Hematopoietic multipotent progenitor cell treated with erythropoietin and hydrocortisone succinate and interleukin-3 and kit ligand, for 8 days (in vitro differentiated cells): ENCODE measurements at regions not wholly inside any gene's neighbourhood (a gene's known extent, or its start where the extent isn't known, plus 50 kb on each side); places are given as distances from the start of the nearest gene placed in this dataset.
A peak's percentile ranks its signal among the peaks of the same experiment; 100 is the strongest.

Experiments used
- DNase-seq: peaks from one replicate; pipeline ENCODE4 v3.0.0-alpha.2; 2015

DNA sequence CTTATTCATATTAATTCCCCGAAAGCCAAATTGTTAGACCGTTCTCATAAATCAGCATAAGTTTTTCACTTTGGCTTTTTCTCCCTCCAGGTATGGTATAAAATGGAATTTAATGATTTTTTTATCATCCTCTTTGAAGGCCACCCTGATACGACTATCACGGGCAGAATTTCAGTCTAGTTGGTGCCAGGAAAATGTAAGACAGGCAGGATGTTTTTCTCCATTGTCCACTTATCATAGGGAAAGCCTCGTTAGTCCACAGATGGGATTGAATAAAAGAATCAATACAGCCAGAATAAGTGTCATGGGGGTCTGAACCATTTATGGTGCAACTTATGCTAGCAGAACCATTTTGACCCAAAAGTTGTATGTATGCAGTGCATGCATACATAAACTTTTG, 566.0 kb upstream of the ARGLU1 start:
- no peak for DNase-seq

DNA sequence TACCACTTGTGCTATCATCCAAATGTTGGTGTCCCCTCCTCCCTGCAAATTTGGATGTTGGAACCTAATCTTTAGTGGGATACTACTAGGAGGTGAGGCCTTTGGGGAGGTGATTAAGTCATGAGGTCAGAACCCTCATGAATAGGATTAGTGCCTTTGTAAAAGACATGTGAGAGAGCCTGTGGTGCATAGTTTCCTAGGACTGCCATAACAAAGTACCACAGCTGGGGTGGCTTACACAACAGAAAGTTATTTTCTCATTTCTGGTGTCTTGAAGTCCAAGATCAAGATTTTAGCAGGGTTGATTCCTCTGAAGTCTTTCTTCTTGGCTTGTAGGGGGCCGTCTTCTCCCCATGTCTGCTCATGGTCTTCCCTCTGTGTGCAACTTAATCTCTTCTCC, 562.6 kb upstream of the ARGLU1 start:
- DNase-seq = no peak

DNA sequence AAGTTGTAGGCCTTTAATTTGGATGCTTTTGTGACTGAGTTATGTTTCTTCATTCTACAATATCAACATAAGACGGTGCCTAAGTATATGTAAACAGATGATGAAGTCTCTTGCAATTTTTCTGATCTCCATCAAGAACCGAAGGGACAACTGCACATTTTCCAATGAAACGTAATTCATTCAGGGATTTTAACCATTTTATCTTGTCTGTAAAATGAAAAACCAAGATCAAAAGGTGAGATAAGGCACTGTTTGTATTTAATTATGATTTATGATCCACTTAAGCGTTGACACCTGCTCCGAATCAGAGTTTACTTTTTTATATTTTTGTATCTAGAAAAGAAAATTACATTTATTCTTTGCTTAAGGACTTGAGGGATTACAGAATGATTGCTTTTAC, 556.8 kb upstream of the ARGLU1 start:
- DNase-seq = no peak

DNA sequence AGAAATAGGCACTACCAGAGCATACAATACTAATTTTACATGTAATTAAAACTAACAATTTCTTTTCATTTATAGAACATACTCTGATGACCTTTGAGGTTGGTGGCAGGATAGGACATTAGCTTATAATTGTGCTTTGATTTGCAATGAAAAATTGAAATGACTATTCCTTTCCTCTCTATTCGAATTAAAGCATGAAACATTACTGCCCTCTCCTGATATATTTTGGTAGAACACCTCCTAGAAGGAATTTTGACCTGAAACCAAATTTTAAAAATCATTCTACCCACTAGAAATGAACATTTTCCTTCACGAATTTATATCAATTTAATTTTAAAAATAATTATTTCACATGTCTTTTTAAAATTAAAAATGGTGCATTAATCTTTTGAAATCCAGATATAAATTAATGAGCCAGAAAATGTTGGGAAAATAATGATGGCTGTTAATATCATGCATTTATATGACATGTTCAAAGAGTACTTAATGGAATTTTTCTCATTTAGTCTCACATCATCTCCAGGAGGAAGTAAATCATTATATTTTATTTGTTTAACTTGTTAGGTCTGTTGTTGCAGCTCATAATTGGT, 556.3 kb upstream of the ARGLU1 start:
- DNase-seq = peak; percentile 5

DNA sequence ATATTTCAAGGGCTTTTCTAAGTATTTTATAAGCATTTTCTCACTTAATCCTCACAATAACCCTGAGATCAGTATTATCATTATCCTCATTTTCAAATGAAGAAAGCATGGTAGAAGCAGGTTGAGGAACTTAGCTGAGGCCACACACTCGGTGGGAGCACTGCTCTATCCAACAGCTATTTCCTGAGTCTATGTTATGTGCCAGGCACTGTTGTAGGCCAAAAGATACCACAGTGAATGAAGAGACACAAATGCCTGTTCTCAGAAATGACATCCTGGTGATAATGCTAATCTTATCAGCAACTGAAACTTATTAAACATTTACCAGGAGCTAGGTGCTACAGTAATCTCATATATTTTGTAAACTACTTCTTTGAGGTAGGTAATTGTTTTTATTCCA, 553.9 kb upstream of the ARGLU1 start:
- no peak for DNase-seq

DNA sequence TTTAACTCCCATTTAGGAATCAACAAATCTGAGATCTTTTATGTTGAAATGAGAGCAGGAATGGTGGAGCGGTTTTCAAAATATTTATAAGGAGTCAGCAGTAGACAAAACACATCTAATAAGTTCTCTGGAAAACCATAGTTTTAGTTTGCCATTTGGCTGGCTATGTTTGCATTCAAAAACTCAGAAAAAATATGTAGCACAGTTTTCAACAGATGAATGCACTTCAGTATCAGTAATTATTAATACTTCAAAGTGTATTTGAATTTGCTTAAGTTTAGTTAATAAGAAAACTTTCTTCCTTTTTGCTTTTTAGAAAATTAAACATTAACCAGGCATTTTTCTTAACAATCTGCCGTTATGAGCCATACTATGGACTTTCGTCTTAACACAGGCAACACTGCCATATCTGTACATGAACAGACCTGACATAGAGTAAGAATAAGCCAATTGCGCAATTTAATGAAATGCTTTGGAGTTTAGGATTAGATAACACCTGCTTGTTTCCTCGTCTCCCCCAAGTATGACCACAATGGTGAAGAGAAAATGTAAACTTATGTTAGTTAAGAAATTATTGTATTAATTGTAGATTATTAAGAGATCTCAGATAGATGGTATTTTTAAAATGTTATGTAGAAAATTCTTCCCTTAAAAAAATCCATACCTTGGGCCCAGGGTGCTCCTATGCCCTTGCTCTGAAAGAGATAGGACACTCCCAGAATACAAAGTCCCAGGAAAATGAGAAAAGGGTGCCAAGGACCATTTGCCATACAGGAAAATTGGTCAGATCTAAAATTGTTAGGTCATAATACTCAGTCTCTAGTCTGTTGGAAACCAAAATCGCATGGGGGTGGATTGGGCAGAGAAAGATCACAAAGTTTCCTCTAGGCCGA, 552.3 kb upstream of the ARGLU1 start:
- DNase-seq = no peak

DNA sequence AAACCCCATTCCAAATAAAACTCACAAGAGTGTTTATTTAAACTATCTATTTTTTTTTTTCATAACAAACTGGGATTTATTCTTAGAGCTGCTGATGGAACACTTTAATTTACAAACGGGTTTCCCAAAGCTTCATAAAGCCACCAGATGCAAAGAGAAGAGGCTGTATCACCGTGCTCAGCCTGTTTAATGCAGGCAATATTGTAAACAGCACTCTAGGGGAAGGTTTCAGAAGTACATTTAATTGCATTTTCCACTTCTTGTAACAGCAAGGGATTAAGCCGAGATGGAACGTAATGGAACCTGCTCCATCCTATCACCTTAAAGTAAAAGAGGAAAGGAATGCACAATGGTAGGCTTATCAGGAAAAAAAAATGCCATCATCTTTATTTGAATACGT, 550.6 kb upstream of the ARGLU1 start:
- DNase-seq = no peak

DNA sequence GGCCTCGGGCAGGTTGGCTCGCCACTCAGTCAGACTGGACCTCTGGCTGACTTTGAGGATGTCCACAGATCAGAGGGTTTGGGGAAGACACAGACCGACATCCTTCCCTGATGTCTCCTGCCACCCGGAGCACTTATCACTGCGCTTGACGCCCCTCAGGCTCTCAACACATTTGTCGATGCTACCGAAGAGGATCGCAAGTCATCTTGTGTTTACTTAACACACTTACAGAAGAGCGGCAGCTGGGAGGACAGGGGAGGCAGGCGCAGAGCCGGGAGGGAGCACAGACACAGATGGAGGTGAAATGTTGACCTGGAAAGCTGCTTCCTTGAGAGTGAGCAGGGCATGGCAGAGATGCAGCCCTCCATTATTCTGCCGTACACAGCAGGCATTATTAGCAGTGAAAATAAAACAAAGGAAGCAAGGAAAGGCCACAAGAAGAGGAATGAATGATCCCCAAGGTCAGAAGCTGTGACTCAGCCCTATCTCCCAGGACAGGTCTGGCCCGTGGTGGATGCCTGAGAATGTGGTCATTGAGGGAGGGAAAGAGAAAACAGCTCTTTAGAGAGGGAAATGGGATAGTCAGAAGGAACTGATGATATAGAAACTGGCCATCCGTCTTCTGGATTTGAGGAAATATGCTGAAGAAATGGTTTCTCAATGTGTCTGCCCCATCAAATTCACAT, 549.5 kb upstream of the ARGLU1 start:
- no peak for DNase-seq

DNA sequence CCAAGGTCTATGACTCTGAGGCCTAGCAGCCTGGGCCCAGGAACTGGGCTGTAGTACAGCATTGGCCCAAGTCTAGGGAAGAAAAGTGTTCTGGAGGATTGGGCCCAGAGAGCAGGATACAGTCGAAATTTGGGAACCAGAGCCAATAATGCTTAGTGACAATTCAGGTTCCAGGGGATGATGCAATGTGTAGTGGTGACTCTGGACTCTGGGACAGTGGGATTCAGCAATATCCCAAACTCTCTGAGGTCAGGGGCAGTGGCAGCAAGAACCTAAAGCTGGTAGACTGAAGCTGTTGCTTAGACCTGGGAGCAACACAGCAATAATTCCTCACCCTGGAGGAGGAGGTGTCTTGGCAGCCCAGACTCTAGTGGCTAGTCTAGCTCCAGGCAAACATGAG, 545.5 kb upstream of the ARGLU1 start:
- DNase-seq = no peak

DNA sequence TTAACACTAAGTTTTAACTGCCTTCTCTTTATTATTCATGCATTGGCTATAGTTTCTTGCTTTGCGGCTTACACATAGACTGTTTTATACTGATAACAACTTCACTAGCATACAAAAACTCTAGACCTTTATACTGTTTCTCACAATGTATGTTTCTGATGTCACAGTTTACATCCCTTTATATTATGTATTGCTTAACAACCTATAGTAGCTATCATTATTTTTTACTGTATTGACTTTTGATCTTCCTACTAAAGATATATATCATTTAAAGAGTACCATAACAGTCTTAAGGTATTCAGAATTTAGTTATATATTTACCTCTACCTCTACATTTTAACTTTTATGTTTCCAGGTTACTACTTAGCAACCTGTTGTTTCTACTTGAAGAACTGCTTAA, 543.3 kb upstream of the ARGLU1 start:
- DNase-seq = no peak

DNA sequence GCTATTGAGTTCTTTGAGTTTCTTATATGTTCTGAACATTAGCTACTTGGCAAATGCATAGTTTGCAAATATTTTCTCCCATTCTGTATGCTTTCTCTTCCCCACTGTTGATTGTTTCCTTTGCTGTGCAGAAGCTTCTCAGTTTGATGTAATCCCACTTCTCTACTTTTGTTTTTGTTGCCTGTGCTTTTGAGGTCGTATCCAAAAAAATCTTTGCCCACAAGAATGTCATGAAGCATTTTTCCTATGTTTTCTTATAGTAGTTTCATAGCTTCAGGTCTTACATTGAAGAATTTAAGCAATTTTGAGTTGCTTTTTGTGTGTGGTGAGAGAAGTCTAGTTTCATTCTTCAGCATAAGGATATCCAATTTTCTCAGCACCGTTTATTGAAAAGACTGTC, 536.7 kb upstream of the ARGLU1 start:
- no peak for DNase-seq

DNA sequence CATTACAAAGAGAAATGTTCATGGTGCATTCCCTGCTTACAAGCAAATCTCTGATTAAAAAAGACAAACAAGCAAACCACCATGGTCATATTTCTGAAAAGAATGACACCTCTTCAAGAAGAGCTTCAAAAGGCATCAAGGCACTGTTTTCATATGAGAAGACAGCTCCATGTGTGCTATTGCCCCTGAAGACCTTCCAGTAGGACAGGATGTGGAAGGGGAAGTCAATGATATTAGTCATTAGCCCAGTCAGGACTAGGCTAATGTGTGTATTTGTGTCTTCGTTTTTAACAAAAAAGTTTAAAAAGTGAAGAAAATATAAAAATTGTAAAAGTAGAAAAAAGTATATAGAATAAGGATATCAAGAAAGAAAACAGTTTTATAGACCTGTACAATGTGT, 534.7 kb upstream of the ARGLU1 start:
- no peak for DNase-seq

DNA sequence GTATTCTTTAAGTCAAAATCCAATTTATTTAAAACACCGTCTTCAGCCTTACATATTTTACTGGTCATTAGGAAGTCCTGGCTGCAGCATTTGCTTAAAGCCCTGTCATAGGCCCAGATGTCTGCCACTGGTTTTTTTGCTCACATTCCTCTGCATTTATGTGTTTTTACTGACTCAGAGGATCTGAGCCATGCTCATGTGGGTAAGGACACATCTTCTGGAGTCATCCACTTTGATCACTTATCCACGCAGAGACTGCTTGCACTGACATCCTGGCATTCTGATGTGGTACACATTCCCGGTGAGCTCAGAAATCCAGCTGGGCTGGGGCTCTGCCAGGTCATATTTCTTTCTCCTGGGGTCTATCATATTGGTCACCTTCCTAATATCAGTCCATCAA, 531.7 kb upstream of the ARGLU1 start:
- no peak for DNase-seq

DNA sequence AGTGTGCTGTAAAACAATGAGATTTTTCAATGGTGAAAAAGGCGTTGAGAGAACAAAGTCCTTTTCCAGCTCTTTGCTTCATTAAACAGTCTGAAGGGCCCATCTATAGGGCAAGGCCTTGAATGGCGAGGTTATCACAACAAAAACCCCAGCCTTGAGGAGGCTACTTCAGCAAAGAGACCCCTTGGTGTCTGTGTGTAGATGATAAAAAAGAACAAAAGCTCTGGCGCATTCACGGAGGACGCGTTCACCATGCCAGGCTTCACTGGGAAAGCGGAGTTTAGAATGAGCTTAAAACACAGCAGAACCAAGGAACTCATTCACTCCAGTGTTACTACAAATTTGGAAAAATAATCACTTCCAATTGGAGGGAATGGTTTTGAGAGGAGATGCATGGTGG, 530.0 kb upstream of the ARGLU1 start:
- DNase-seq = no peak

DNA sequence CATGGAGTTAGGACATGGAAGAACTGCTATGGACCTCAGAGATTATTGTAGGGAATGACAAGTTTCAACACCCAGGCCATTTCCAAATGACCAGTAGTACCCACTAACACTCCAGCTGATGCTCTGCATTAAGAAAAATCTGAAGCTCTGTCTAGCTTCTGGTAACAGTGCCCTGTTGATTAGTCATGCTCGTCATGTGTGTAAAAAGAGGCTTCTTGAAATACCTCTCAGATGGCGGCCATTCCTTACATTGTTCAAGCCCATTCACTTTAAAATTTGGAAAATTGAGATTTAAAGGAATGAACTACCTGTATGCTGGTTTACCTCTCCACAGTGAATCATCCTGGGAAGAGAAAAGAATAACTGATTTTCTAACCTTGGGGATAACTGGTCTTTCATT, 527.9 kb upstream of the ARGLU1 start:
- DNase-seq = no peak

DNA sequence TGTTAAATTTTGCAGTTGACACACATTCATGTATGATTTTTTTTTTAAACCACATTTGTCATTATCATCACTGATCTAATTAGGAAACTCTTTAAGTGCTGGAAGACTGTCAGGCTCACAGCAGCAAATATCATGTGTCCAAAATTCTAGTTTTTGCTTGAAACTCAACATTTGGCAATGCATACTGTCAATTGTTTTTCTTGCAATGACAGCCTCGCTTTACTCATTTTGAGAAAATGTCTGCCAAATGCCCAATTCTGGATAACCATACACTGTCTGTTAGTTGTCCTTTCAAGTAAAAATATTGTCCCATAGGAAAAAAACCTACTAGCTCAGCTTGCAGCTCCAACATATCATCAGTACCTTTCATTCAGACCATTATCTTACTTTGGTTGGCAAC, 523.9 kb upstream of the ARGLU1 start:
- no peak for DNase-seq

DNA sequence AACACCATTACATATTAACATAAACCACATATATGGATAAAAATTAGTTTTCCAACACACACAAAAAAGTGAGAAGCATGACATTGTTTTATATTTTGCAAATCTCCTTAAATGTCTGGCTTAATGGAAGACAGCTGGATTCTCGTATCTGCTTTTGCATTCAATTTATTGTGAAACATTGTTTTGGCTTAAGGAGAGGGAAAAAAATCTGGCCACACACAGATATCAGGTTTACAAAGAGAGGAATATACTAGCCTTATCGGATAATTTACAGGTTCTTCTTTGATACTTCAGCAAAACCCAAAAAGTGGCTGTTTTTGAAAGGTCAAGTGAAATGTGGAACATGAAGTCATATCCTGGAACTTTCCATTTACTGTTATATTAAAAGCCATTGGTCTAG, 523.5 kb upstream of the ARGLU1 start:
- no peak for DNase-seq

DNA sequence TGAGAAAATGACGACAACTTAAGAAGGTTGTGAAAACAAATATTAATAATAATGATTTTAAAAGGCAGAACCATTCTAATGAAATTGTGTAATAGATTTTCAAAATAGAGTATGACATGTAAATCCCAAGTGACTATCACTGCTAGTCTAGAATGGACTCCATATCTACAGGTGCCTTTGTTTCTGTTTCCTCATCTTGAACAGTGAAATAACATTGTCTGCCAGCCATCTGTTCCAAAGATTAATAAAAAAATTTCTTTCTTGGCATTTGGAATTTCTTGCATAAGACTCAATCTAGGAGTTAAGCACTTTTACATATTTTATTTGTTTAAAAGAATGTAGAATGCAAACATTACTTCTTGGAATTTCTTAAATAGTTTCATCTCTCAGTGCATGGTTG, 520.1 kb upstream of the ARGLU1 start:
- no peak for DNase-seq

DNA sequence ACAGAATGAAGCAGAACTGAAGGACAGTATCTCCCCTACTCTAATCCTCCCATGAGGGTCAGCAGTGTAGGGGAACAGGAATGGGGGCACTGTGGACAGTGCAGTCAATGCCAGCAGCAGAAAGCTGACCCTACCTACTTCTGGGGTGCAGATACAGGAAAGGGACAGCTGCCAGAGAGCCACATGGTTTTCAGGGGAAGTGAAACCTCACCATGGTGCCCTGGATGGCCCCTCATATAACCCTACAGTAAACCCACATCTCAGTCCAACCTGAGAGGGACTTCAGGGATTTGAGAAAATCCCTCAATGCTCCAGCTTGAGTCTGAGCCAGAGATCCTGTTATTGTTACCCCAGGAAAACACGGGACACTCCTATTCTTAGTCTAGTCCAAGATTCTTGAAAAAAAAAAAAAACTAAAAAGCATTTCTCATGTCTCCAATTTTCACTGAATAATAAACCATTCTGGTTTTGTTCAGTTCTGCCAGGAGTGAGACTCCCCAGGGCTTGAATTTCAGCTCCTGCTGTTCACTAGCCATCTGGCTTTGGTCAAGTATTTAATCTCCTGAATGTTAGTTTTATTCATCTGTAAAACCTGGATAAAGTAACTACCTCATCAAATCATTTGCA, 511.6 kb upstream of the ARGLU1 start:
- DNase-seq = no peak

DNA sequence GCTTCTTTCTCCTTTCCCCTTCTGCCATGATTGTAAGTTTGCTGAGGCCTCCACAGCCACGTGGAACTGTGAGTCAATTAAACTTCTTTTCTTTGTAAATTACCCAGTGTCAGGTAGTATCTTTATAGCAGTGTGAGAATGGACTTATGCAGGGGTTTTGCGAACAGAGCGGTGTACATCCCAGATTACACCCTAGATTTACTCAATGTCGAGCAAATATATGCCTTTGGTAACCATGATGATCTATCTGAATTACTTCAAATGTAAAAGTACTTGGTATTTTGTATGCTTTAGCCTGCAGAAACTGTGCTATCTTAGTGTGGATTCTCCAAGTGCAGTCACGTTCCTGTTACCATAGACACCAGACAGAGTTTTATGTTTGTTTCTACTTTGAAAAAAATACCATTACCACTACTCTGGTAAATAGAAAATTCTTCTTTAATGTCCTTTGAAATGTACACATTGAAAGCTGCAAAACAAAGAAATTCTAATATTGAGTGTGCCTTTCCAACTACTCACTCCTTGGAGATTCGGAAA, 510.4 kb upstream of the ARGLU1 start:
- DNase-seq = no peak

DNA sequence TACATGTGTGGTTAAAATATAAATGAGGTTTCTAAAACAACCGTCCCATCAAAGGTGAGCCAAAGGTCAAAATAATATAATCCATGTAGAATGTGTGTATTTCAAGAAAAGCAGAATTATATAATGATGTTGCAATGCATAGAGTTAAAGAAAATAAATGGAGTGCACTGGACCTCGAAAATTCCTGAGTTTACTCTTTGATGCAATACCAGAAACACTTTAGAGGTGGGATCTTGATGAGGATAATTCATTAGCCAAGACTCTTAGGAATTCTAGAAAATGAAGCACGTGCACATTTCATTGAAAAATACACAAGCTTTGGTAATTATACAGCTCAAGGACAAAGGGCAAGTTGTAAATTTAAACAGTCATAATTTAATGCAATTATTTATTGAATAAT, 508.9 kb upstream of the ARGLU1 start:
- DNase-seq = no peak

DNA sequence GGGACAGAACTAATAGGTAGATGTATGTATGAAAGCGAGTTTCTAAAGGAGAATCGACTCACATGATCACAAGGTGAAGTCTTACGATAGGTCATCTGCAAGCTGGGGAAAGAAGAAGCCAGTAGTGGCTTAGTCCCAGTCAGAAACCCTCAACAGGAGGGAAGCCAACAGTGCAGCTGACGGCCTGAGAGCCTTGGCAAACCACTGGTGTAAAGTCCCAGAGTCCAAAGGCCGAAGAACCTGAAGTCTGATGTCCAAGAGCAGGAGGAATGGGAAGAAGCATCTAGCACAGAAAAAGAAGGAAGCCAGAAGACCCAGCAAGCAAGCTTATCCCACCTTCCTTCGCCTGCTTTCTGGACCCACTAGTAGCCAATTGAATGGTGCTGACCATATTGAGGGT, 507.6 kb upstream of the ARGLU1 start:
- DNase-seq = no peak

DNA sequence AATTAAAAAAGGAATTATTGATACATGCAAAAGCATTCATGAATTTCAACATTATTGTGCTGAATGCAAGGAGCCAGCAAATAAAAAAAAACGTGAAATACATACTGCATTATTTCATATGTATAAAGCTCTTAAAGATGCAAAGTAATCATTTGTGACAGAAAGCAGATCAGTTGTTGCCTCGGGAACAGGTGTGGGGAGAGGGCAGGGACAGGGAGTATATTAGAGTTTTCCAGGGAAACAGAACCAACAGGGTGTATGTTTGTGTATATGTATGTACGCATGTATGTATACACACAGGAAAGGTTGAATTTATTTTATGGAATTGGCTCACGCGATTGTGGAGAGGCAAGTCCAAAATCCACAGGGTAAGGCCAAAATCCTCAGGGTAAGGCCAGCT, 502.9 kb upstream of the ARGLU1 start:
- no peak for DNase-seq
